Loucy (cell line): ENCODE measurements at regions not wholly inside any gene's neighbourhood (a gene's known extent, or its start where the extent isn't known, plus 50 kb on each side); places are given as distances from the start of the nearest gene placed in this dataset.

ENCODE experiments used
- H2AFZ ChIP-seq: fragments of 200-600 bp; sonication (generic); 2 replicates; pipeline ENCODE4 v1.6.0; 2016; ENCODE audit warnings: antibody characterized with exemption, mild to moderate bottlenecking, low read length, moderate library complexity
- H3F3A ChIP-seq: fragments of 200-600 bp; 2 replicates; pipeline ENCODE4 v1.6.0; 2016; ENCODE audit warnings: antibody characterized with exemption, low read depth, mild to moderate bottlenecking
- H3K27me3 ChIP-seq: fragments of 200-600 bp; sonication (generic); 2 replicates; pipeline ENCODE4 v1.6.1; 2014; ENCODE audit warnings: low read length, mild to moderate bottlenecking; ENCODE audit not compliant: insufficient read depth, poor library complexity, severe bottlenecking
- H3K36me3 ChIP-seq: fragments of 200-600 bp; sonication (generic); 2 replicates; pipeline ENCODE4 v1.6.1; 2016; ENCODE audit warnings: low read length; ENCODE audit not compliant: insufficient read depth
- H3K4me1 ChIP-seq: fragments of 200-600 bp; sonication (generic); 2 replicates; pipeline ENCODE4 v1.5.1; 2014; ENCODE audit warnings: low read length, mild to moderate bottlenecking; ENCODE audit not compliant: insufficient read depth, poor library complexity, severe bottlenecking
- H3K4me2 ChIP-seq: fragments of 200-600 bp; sonication (generic); 2 replicates; pipeline ENCODE4 v1.6.0; 2014; ENCODE audit warnings: antibody characterized with exemption, low read length, low read depth, mild to moderate bottlenecking; ENCODE audit not compliant: poor library complexity, severe bottlenecking
- H3K4me3 ChIP-seq: fragments of 200-600 bp; sonication (generic); 2 replicates; pipeline ENCODE4 v1.5.1; 2014; ENCODE audit warnings: low read length, mild to moderate bottlenecking, mixed read lengths; ENCODE audit not compliant: poor library complexity, severe bottlenecking
- H3K79me2 ChIP-seq: fragments of 200-600 bp; sonication (generic); 2 replicates; pipeline ENCODE4 v1.6.1; 2014; ENCODE audit warnings: low read length; ENCODE audit not compliant: insufficient read depth
- H3K9ac ChIP-seq: fragments of 200-600 bp; sonication (generic); 2 replicates; pipeline ENCODE4 v1.6.0; 2014; ENCODE audit warnings: mild to moderate bottlenecking, low read depth, low read length, moderate library complexity; ENCODE audit not compliant: poor library complexity, severe bottlenecking
- H3K9me2 ChIP-seq: fragments of 200-600 bp; sonication (generic); replicated peaks from 2 replicates; pipeline ENCODE4 v1.6.1; 2016; ENCODE audit warnings: low read depth, low read length, mixed read lengths
- H3K9me3 ChIP-seq: fragments of 200-600 bp; sonication (generic); 2 replicates; pipeline ENCODE4 v1.6.1; 2014; ENCODE audit warnings: mild to moderate bottlenecking, antibody characterized with exemption, low read length, low read depth; ENCODE audit not compliant: insufficient read depth
- H4K20me1 ChIP-seq: fragments of 200-600 bp; sonication (generic); 2 replicates; pipeline ENCODE4 v1.6.0; 2014; ENCODE audit warnings: antibody characterized with exemption, low read length, mild to moderate bottlenecking; ENCODE audit not compliant: insufficient read depth, poor library complexity, severe bottlenecking
- EZH2phosphoT487 ChIP-seq: fragments of 200-600 bp; IDR thresholded peaks from 2 replicates; pipeline ENCODE4 v1.6.1; 2018; ENCODE audit warnings: antibody characterized with exemption, mild to moderate bottlenecking, moderate library complexity, borderline replicate concordance
- TF ChIP-seq, protein P1 (sequence below): fragments of 200-600 bp; sonication (generic); conservative IDR thresholded peaks from 2 replicates; pipeline ENCODE4 v1.5.1; 2014; ENCODE audit warnings: mild to moderate bottlenecking, antibody characterized with exemption, low read length

DNA sequence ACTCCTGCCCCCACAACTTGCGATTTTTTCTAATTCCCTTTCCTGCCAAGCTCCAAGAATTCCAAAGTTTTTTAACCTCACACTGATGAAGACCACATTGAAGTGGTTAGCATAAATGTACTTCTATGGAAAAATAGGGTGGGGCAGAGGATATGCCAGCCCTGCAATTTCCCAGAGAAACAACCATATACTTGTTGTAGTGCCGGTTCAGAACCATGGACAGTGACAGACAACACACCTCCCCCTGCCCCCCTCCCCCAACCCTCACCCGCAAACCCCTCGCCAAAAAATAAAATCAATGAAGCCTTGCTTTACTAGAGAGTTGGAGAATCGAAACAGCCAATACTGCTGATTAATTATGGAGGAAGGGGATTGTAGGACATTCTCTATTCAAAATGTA lies 109.5 kb upstream of the GRIK3 start:
- Histone ChIP-seq H4K20me1 (no peaks in the 10 kb centered on the region), H3K9ac (no peak overlapping the region), H3K79me2 (no peaks in the 10 kb centered on the region), H3F3A (no peaks in the 10 kb centered on the region), H3K9me2 (no peaks in the 10 kb centered on the region), H3K36me3 (no peaks in the 10 kb centered on the region), H2AFZ (no peak overlapping the region), H3K4me3 (no peak overlapping the region), H3K9me3 (no peaks in the 10 kb centered on the region), H3K4me1 (no peaks in the 10 kb centered on the region), H3K4me2 (no peak overlapping the region), H3K27me3 (no peaks in the 10 kb centered on the region)
- TF ChIP-seq, protein P1, sequence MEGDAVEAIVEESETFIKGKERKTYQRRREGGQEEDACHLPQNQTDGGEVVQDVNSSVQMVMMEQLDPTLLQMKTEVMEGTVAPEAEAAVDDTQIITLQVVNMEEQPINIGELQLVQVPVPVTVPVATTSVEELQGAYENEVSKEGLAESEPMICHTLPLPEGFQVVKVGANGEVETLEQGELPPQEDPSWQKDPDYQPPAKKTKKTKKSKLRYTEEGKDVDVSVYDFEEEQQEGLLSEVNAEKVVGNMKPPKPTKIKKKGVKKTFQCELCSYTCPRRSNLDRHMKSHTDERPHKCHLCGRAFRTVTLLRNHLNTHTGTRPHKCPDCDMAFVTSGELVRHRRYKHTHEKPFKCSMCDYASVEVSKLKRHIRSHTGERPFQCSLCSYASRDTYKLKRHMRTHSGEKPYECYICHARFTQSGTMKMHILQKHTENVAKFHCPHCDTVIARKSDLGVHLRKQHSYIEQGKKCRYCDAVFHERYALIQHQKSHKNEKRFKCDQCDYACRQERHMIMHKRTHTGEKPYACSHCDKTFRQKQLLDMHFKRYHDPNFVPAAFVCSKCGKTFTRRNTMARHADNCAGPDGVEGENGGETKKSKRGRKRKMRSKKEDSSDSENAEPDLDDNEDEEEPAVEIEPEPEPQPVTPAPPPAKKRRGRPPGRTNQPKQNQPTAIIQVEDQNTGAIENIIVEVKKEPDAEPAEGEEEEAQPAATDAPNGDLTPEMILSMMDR: no peak
- no peak for TF ChIP-seq EZH2phosphoT487

DNA sequence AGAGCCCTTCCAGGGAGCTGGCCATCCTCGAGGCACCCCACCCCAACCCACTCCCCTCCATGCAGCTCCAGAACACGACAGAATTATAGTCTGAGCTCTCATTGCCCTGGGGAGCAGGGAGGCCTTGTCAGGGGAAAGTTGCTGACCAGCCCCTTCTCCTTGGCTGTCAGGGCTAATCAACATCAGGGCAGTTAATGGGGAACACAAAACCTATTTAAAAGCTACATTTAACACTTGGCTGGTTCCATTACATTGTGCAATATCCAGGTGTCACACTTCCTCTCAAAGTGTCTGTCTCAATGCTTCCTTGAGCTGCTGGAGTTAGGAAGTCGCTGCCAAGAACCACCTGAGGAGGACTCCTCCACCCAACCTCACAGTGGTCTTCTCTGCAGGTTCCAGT lies 111.8 kb upstream of the GRIK3 start:
- Histone ChIP-seq H3K27me3 (no peaks in the 10 kb centered on the region), H3K79me2 (no peaks in the 10 kb centered on the region), H3K4me1 (no peaks in the 10 kb centered on the region), H3K9me3 (no peaks in the 10 kb centered on the region), H3K4me3 (no peak overlapping the region), H4K20me1 (no peaks in the 10 kb centered on the region), H3K9me2 (no peaks in the 10 kb centered on the region), H3K36me3 (no peaks in the 10 kb centered on the region), H3K9ac (no peak overlapping the region), H3K4me2 (no peak overlapping the region), H2AFZ (no peak overlapping the region), H3F3A (no peaks in the 10 kb centered on the region)
- TF ChIP-seq EZH2phosphoT487: no peak
- TF ChIP-seq, protein P1: no peak

DNA sequence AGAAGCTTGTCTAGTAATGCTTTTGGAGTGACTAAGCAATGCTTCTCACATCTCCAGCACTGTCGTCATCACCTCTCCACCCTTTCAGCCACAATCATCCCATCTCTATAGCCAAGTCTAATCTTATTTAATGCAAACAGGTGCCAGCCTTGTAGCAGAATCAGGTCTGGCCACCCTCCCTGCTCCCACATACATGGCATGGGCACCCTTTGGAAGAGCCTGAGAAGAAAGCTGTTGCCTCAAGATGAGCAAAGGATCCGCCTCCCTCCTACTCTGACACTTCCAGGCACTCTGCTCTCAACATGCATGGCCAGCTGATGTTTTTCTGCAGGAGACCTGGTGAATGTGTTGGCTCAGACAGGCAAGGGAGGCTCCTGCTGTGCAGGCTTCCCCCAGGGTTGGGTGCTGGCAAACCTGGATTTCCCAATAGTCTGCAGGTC lies 113.1 kb upstream of the GRIK3 start:
- no peak overlapping the region for H2AFZ ChIP-seq
- no peaks in the 10 kb centered on the region for H3K4me1 ChIP-seq
- no peak overlapping the region for H3K4me2 ChIP-seq
- no peak overlapping the region for H3K9ac ChIP-seq
- no peaks in the 10 kb centered on the region for H3K9me2 ChIP-seq
- H3K4me3 ChIP-seq: no peak overlapping the region
- TF ChIP-seq EZH2phosphoT487: no peak
- TF ChIP-seq, protein P1: no peak
- H4K20me1 ChIP-seq: no peaks in the 10 kb centered on the region
- no peaks in the 10 kb centered on the region for H3K36me3 ChIP-seq
- no peaks in the 10 kb centered on the region for H3K79me2 ChIP-seq
- no peaks in the 10 kb centered on the region for H3K27me3 ChIP-seq
- H3K9me3 ChIP-seq: no peaks in the 10 kb centered on the region
- H3F3A ChIP-seq: no peaks in the 10 kb centered on the region
